ENCODE measurements at regions not wholly inside any gene's neighbourhood (a gene's known extent, or its start where the extent isn't known, plus 50 kb on each side); places are given as distances from the start of the nearest gene placed in this dataset.

DNA sequence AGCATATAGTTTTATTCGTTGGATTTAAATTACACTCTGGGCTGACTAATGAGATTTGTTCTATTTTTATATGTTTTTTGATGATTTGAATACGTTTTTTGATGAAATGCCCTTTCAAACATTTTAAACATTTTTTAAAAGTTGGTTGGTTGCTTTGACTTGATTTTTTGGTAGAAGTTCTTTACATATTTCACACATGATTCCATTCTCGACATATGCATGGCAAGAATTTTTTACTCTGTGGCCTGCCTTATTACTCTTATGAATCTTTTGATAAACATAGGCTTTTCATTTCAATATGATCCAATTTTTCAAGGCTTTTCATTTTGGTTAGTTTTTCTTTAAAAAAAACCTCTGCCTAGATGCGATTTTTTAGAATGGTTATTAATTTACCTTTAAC is 617.0 kb downstream of the RNF144B start:
- no peak overlapping the region for H4K5ac ChIP-seq (ENCODE audit: low read depth, low read length)
- no peak overlapping the region for H4K8ac ChIP-seq (ENCODE audit: low read depth in 2 of 2, low read length in 2 of 2)
- no peak overlapping the region for H3K4ac ChIP-seq (ENCODE audit: low read depth, low read length)
- no peak overlapping the region for H3K23ac ChIP-seq (ENCODE audit: low read depth, low read length)
- H2BK5ac ChIP-seq (ENCODE audit: low read depth, low read length, poor library complexity, severe bottlenecking) = no peak overlapping the region
- no peak overlapping the region for H2AK5ac ChIP-seq (ENCODE audit: low read depth, low read length)
- H2BK15ac ChIP-seq (ENCODE audit: low read depth, low read length) = no peak overlapping the region
- no peaks in the 10 kb centered on the region for H3K27me3 ChIP-seq (ENCODE audit: control insufficient read depth, insufficient read depth, low read length)
- dilution Hi-C loops (cut with HindIII; ENCODE audit: low sequenced_read_pairs, unreplicated experiment) = no loop called here
- no TSS peak for BruUV-seq (replicated peaks)
- POLR2A ChIA-PET (ENCODE audit: unreplicated experiment) = no interaction called here
- H3K18ac ChIP-seq (ENCODE audit: low read depth, low read length) = no peak overlapping the region
- no peaks in the 10 kb centered on the region for H3K79me1 ChIP-seq (ENCODE audit: low read depth in 1 of 2, low read length in 2 of 2)
- H3K27ac ChIP-seq (ENCODE audit: insufficient read depth, low read length) = no peak overlapping the region
- no peak overlapping the region for H3K9ac ChIP-seq (ENCODE audit: low read depth, low read length)
- WGBS, 2 experiments (ENCODE audit: extremely low coverage in 2 of 2, insufficient read length in 1 of 2) = no CpG with 5 or more reads among the region's 4 CpGs
- no peak for DNase-seq
- H3K4me3 ChIP-seq (ENCODE audit: insufficient read depth, low read depth, low read length) = no peak overlapping the region
- no peak overlapping the region for H2AK9ac ChIP-seq (replicated peaks; ENCODE audit: low read depth, low read length, poor library complexity)
- no peaks in the 10 kb centered on the region for H3K36me3 ChIP-seq (ENCODE audit: control insufficient read depth, insufficient read depth, low read length)
- H3K56ac ChIP-seq (ENCODE audit: extremely low read depth, insufficient read depth, low read length) = no peak overlapping the region
- intact Hi-C loops (cut with micrococcal nuclease) = no loop called here
- no peak overlapping the region for H3K4me2 ChIP-seq (ENCODE audit: low read depth, low read length)
- no peaks in the 10 kb centered on the region for H3K4me1 ChIP-seq (ENCODE audit: control insufficient read depth, insufficient read depth, low read length)
- no peak overlapping the region for H4K91ac ChIP-seq (ENCODE audit: insufficient read depth, low read depth, low read length)
- ATAC-seq (ENCODE audit: low read depth) = no peak
- no peak for TF ChIP-seq BHLHE40 (IDR thresholded peaks at IDR 0.05; ENCODE audit: low read depth, low read length)
- TF ChIP-seq, protein P1, sequence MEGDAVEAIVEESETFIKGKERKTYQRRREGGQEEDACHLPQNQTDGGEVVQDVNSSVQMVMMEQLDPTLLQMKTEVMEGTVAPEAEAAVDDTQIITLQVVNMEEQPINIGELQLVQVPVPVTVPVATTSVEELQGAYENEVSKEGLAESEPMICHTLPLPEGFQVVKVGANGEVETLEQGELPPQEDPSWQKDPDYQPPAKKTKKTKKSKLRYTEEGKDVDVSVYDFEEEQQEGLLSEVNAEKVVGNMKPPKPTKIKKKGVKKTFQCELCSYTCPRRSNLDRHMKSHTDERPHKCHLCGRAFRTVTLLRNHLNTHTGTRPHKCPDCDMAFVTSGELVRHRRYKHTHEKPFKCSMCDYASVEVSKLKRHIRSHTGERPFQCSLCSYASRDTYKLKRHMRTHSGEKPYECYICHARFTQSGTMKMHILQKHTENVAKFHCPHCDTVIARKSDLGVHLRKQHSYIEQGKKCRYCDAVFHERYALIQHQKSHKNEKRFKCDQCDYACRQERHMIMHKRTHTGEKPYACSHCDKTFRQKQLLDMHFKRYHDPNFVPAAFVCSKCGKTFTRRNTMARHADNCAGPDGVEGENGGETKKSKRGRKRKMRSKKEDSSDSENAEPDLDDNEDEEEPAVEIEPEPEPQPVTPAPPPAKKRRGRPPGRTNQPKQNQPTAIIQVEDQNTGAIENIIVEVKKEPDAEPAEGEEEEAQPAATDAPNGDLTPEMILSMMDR (conservative IDR thresholded peaks at IDR 0.05; ENCODE audit: low read depth, low read length) = no peak
- H3K14ac ChIP-seq (replicated peaks; ENCODE audit: low read depth, low read length) = no peak overlapping the region
- no peaks in the 10 kb centered on the region for H4K20me1 ChIP-seq (ENCODE audit: insufficient read depth, low read length)
- no peak overlapping the region for H2BK20ac ChIP-seq (ENCODE audit: low read depth, low read length)
- no peaks in the 10 kb centered on the region for H3K9me3 ChIP-seq (ENCODE audit: control insufficient read depth, insufficient read depth, low read length)
- H2AFZ ChIP-seq (replicated peaks; ENCODE audit: low read length, poor library complexity) = no peak overlapping the region
- H2BK120ac ChIP-seq (ENCODE audit: low read depth, low read length) = no peak overlapping the region
- in situ Hi-C loops (cut with MboI; ENCODE audit: low sequenced_read_pairs) = no loop called here
- no peaks in the 10 kb centered on the region for H3K9me1 ChIP-seq (ENCODE audit: insufficient read depth, low read length)
- CTCF ChIA-PET = no interaction called here

All from IMR-90 (cell line).